SU-DHL-6 (cell line): ENCODE measurements at regions not wholly inside any gene's neighbourhood (a gene's known extent, or its start where the extent isn't known, plus 50 kb on each side); places are given as distances from the start of the nearest gene placed in this dataset.

Experiments
- CTCF ChIP-seq: fragments of 200-600 bp; sonication (generic); IDR thresholded peaks from one replicate; pipeline ENCODE4 v1.5.1; 2017; ENCODE audit warnings: antibody characterized with exemption, mild to moderate bottlenecking, low read length, moderate library complexity; ENCODE audit not compliant: insufficient read depth, poor library complexity, severe bottlenecking
- EZH2phosphoT487 ChIP-seq: fragments of 200-600 bp; sonication (generic), shearing (Covaris generic); conservative IDR thresholded peaks from 2 replicates; pipeline ENCODE4 v1.6.1; 2018; ENCODE audit warnings: mild to moderate bottlenecking, antibody characterized with exemption, low read length, moderate library complexity, mixed read lengths

GRCh38 chr1:229973297-229973612, 93.8 kb upstream of the GALNT2 start:
- TF ChIP-seq CTCF (no peak), EZH2phosphoT487 (no peak)
